ENCODE measurements at regions not wholly inside any gene's neighbourhood (a gene's known extent, or its start where the extent isn't known, plus 50 kb on each side); places are given as distances from the start of the nearest gene placed in this dataset.

- H3K23ac ChIP-seq (ENCODE audit: insufficient read length) = no peak overlapping the region
- H3K23me2 ChIP-seq (ENCODE audit: low read depth, low read length) = no peaks in the 10 kb centered on the region
- no peaks in the 10 kb centered on the region for H3K79me1 ChIP-seq (ENCODE audit: low read depth, low read length)
- H2BK20ac ChIP-seq (ENCODE audit: low read length) = no peak overlapping the region
- H3K36me3 ChIP-seq (ENCODE audit: control insufficient read depth in 2 of 4, insufficient read depth in 4 of 4, low read length in 3 of 4) = no peaks in the 10 kb centered on the region
- FAIRE-seq (no peak), DNase-seq (ENCODE audit: low read depth in 1 of 2, low spot score in 2 of 2) (no peak)
- WGBS, 2 experiments (ENCODE audit: extremely low coverage in 1 of 2, insufficient coverage in 1 of 2, insufficient read length in 1 of 2, insufficient replicate concordance in 2 of 2, low coverage in 1 of 2, low lambda C conversion rate in 2 of 2, missing lambda C conversion rate in 1 of 2) = 72% methylated on average over 2 of the region's 2 CpGs; no CpG with 5 or more reads in 1 of the 2 experiments
- H4K5ac ChIP-seq (ENCODE audit: insufficient read length, low read depth, low read length) = no peak overlapping the region
- no peak overlapping the region for H3K4ac ChIP-seq (replicated peaks; ENCODE audit: insufficient read length, low read depth, low read length)
- no peak overlapping the region for H4K91ac ChIP-seq (replicated peaks; ENCODE audit: insufficient read length, low read length)
- no peak overlapping the region for H3K4me3 ChIP-seq (ENCODE audit: extremely low read depth in 1 of 4, insufficient read depth in 2 of 4, low read depth in 3 of 4, low read length in 4 of 4)
- H3K27ac ChIP-seq (ENCODE audit: low read depth, low read length) = no peak overlapping the region
- no peak overlapping the region for H2BK120ac ChIP-seq (replicated peaks; ENCODE audit: low read depth, low read length)
- TF ChIP-seq MAX (IDR thresholded peaks at IDR 0.05) (no peak), CBX8 (IDR thresholded peaks at IDR 0.05; ENCODE audit: borderline replicate concordance, low read depth, low read length) (no peak), RFX5 (IDR thresholded peaks at IDR 0.05; ENCODE audit: borderline replicate concordance, low read depth, low read length) (no peak), EGR1 (IDR thresholded peaks at IDR 0.05; ENCODE audit: borderline replicate concordance, low read depth, low read length) (no peak), TCF12 (IDR thresholded peaks at IDR 0.05; ENCODE audit: low read depth, low read length) (no peak), ATF2 (IDR thresholded peaks at IDR 0.05; ENCODE audit: low read length) (no peak), TBP (IDR thresholded peaks at IDR 0.05; ENCODE audit: low read depth, low read length) (no peak), RAD21 (IDR thresholded peaks at IDR 0.05 in 1 of 2, conservative IDR thresholded peaks at IDR 0.05 in 1 of 2; ENCODE audit: low read depth in 2 of 2, low read length in 2 of 2) (no peak)
- TF ChIP-seq, protein P1, sequence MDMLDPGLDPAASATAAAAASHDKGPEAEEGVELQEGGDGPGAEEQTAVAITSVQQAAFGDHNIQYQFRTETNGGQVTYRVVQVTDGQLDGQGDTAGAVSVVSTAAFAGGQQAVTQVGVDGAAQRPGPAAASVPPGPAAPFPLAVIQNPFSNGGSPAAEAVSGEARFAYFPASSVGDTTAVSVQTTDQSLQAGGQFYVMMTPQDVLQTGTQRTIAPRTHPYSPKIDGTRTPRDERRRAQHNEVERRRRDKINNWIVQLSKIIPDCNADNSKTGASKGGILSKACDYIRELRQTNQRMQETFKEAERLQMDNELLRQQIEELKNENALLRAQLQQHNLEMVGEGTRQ (IDR thresholded peaks at IDR 0.05; ENCODE audit: low read length) = no peak
- H4K20me1 ChIP-seq (replicated peaks in 1 of 2; ENCODE audit: control insufficient read depth in 1 of 2, insufficient read depth in 2 of 2, low read length in 2 of 2) = no peaks in the 10 kb centered on the region
- CTCF ChIA-PET (ENCODE audit: partially characterized antibody) = no interaction called here
- H2AK5ac ChIP-seq (ENCODE audit: low read depth, low read length) = no peak overlapping the region
- H3K27me3 ChIP-seq (replicated peaks in 1 of 4; ENCODE audit: control insufficient read depth in 3 of 4, extremely low read depth in 1 of 4, insufficient read depth in 3 of 4, low read length in 3 of 4) = no peaks in the 10 kb centered on the region
- no peak overlapping the region for H2BK5ac ChIP-seq (ENCODE audit: low read depth, low read length)
- no peaks in the 10 kb centered on the region for H3K79me2 ChIP-seq (ENCODE audit: control insufficient read depth in 1 of 2, insufficient read depth in 2 of 2, low read length in 2 of 2)
- H3K18ac ChIP-seq (ENCODE audit: extremely low read depth, low read length) = no peak overlapping the region
- no peak overlapping the region for H3K9ac ChIP-seq (replicated peaks in 1 of 4; ENCODE audit: extremely low read depth in 1 of 4, low read depth in 3 of 4, low read length in 3 of 4)
- H2AFZ ChIP-seq (ENCODE audit: low read length) = no peak overlapping the region
- H2BK15ac ChIP-seq (ENCODE audit: low read length) = no peak overlapping the region
- H3K4me2 ChIP-seq (ENCODE audit: insufficient read depth in 1 of 2, low read depth in 2 of 2, low read length in 2 of 2) = no peak overlapping the region
- H3K4me1 ChIP-seq (replicated peaks in 1 of 4; ENCODE audit: control insufficient read depth in 3 of 4, insufficient read depth in 4 of 4, low read length in 3 of 4) = no peaks in the 10 kb centered on the region
- H4K8ac ChIP-seq (ENCODE audit: extremely low read depth, insufficient read depth, low read length) = no peak overlapping the region
- H3K9me3 ChIP-seq (ENCODE audit: insufficient read depth in 2 of 2, low read depth in 1 of 2, low read length in 1 of 2) = no peaks in the 10 kb centered on the region
- H3K56ac ChIP-seq (replicated peaks; ENCODE audit: insufficient read length, low read depth, low read length) = no peak overlapping the region
- no peak overlapping the region for H3K14ac ChIP-seq (ENCODE audit: insufficient read length)
- POLR2A ChIA-PET (ENCODE audit: partially characterized antibody) = no interaction called here
- H2BK12ac ChIP-seq (ENCODE audit: low read depth, low read length) = no peak overlapping the region
Observed at GRCh38 chr2:156116113-156116512, 216.4 kb downstream of the NR4A2 start.

Data from H1 (cell line).